Keratinocyte (primary cell): ENCODE measurements at regions not wholly inside any gene's neighbourhood (a gene's known extent, or its start where the extent isn't known, plus 50 kb on each side); places are given as distances from the start of the nearest gene placed in this dataset.

Experiments
- DNase-seq: peaks from one replicate; pipeline ENCODE4 v3.0.0-alpha.2; 2011; ENCODE audit warnings: low read depth, missing footprints, low spot score
- FAIRE-seq: peaks from 2 replicates; lab custom pipeline; 2011; peaks lifted over from hg19 to GRCh38; lab: Jason Lieb, UNC
- H2AFZ ChIP-seq: 2 replicates; pipeline ENCODE4 v1.6.0; 2012; ENCODE audit warnings: low read length, control low read depth, inconsistent platforms; ENCODE audit not compliant: control insufficient read depth
- H3K27ac ChIP-seq: 2 replicates; pipeline ENCODE4 v1.5.1; 2011; ENCODE audit warnings: low read length; ENCODE audit not compliant: control insufficient read depth, insufficient read depth
- H3K27me3 ChIP-seq: 3 replicates; pipeline ENCODE4 v1.6.0; 2011; ENCODE audit warnings: low read length; ENCODE audit not compliant: control insufficient read depth, insufficient read depth; ENCODE audit errors: extremely low read depth
- H3K36me3 ChIP-seq, 2 experiments: 2 replicates in 1 of 2; 3 replicates in 1 of 2; pipeline ENCODE4 v1.5.1; 2011; ENCODE audit warnings: low read length in 2 of 2, mild to moderate bottlenecking in 1 of 2; ENCODE audit not compliant: control insufficient read depth in 2 of 2, insufficient read depth in 2 of 2; ENCODE audit errors: extremely low read depth in 1 of 2
- H3K4me1 ChIP-seq: 3 replicates; pipeline ENCODE4 v1.5.1; 2011; ENCODE audit warnings: low read length; ENCODE audit not compliant: control insufficient read depth, insufficient read depth; ENCODE audit errors: extremely low read depth
- H3K4me2 ChIP-seq: 3 replicates; pipeline ENCODE4 v1.6.0; 2011; ENCODE audit warnings: low read depth, low read length; ENCODE audit not compliant: control insufficient read depth, insufficient read depth; ENCODE audit errors: extremely low read depth
- H3K4me3 ChIP-seq, 3 experiments: fragments of 200-600 bp in 1 of 3; sonication (generic) in 1 of 3; 2 replicates in 2 of 3; 3 replicates in 1 of 3; pipeline ENCODE4 v1.5.1; 2011 to 2016; ENCODE audit warnings: low read length in 3 of 3, mild to moderate bottlenecking in 3 of 3, control low read depth in 2 of 3, inconsistent platforms in 1 of 3, low read depth in 1 of 3, mixed read lengths in 1 of 3, mixed run types in 1 of 3, moderate library complexity in 1 of 3; ENCODE audit not compliant: control insufficient read depth in 2 of 3, insufficient read depth in 2 of 3; ENCODE audit errors: extremely low read depth in 1 of 3
- H3K79me2 ChIP-seq: 2 replicates; pipeline ENCODE4 v1.6.0; 2012; ENCODE audit warnings: low read length; ENCODE audit not compliant: control insufficient read depth, insufficient read depth
- H3K9ac ChIP-seq: 3 replicates; pipeline ENCODE4 v1.6.0; 2011; ENCODE audit warnings: low read length; ENCODE audit not compliant: control insufficient read depth, insufficient read depth; ENCODE audit errors: extremely low read depth
- H3K9me1 ChIP-seq: 3 replicates; pipeline ENCODE4 v1.6.0; 2011; ENCODE audit warnings: low read length; ENCODE audit not compliant: control insufficient read depth, insufficient read depth; ENCODE audit errors: extremely low read depth
- H3K9me3 ChIP-seq: 2 replicates; pipeline ENCODE4 v1.5.1; 2012; ENCODE audit warnings: low read depth, low read length; ENCODE audit not compliant: control insufficient read depth
- H4K20me1 ChIP-seq: 3 replicates; pipeline ENCODE4 v1.6.0; 2011; ENCODE audit warnings: low read length; ENCODE audit not compliant: control insufficient read depth, insufficient read depth; ENCODE audit errors: extremely low read depth
- EZH2 ChIP-seq: IDR thresholded peaks from one replicate; pipeline ENCODE4 v1.6.1; 2012; ENCODE audit warnings: inconsistent platforms, mild to moderate bottlenecking, low read length, moderate library complexity
- dilution Hi-C: fragments of 300-500 bp; cut with MboI; formaldehyde crosslinking; loops from one replicate; pipeline ENCODE4 v1.7.0; 2020; ENCODE audit warnings: low sequenced_read_pairs; ENCODE audit not compliant: extremely low pct_ligation_motif_present
- TF ChIP-seq, protein P1 (sequence below), 3 experiments: IDR thresholded peaks in 1 of 3; conservative IDR thresholded peaks in 1 of 3; optimal IDR thresholded peaks in 1 of 3; 2 replicates in 2 of 3; 3 replicates in 1 of 3; pipeline versions ENCODE3 to v1.5.1; 2011; ENCODE audit warnings: low read length in 3 of 3, mild to moderate bottlenecking in 3 of 3, moderate library complexity in 2 of 3, control low read depth in 1 of 3, inconsistent platforms in 1 of 3; ENCODE audit not compliant: insufficient read depth in 2 of 3; ENCODE audit errors: extremely low read depth in 1 of 3

DNA sequence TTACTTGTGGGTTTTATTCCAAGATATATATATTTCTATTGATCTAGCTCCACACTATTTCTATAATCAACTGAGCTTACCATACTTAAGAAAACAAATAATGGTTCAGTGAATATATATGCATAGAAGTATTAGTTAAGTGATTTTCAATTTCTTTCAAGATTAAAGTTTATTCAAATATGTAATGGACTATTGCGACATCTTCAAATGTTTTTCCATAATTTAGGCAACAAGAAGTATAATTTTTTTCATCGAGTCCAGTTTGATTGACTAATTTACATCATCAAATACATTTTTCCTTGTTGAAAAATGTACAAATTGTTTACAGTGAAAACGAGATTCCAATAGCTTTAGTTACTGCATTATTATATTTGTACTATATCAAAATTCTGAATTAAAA lies 528.6 kb downstream of the PTPRC start:
- Histone ChIP-seq H3K9me1 (no peaks in the 10 kb centered on the region), H3K79me2 (no peaks in the 10 kb centered on the region), H3K27me3 (no peaks in the 10 kb centered on the region), H2AFZ (no peak overlapping the region), H3K4me3 (no peak overlapping the region), H3K4me1 (no peaks in the 10 kb centered on the region), H3K27ac (no peak overlapping the region), H3K9ac (no peak overlapping the region), H3K4me2 (no peak overlapping the region), H4K20me1 (no peaks in the 10 kb centered on the region), H3K36me3 (no peaks in the 10 kb centered on the region), H3K9me3 (no peaks in the 10 kb centered on the region)
- DNase-seq (no peak), FAIRE-seq (no peak)
- dilution Hi-C loops = no loop called here
- TF ChIP-seq, protein P1, sequence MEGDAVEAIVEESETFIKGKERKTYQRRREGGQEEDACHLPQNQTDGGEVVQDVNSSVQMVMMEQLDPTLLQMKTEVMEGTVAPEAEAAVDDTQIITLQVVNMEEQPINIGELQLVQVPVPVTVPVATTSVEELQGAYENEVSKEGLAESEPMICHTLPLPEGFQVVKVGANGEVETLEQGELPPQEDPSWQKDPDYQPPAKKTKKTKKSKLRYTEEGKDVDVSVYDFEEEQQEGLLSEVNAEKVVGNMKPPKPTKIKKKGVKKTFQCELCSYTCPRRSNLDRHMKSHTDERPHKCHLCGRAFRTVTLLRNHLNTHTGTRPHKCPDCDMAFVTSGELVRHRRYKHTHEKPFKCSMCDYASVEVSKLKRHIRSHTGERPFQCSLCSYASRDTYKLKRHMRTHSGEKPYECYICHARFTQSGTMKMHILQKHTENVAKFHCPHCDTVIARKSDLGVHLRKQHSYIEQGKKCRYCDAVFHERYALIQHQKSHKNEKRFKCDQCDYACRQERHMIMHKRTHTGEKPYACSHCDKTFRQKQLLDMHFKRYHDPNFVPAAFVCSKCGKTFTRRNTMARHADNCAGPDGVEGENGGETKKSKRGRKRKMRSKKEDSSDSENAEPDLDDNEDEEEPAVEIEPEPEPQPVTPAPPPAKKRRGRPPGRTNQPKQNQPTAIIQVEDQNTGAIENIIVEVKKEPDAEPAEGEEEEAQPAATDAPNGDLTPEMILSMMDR (optimal IDR thresholded peaks at IDR 0.05 in 1 of 3, IDR thresholded peaks at IDR 0.05 in 1 of 3, conservative IDR thresholded peaks at IDR 0.05 in 1 of 3; ENCODE audit: extremely low read depth in 1 of 3, insufficient read depth in 2 of 3, low read length in 3 of 3) = no peak
- no peak for TF ChIP-seq EZH2

DNA sequence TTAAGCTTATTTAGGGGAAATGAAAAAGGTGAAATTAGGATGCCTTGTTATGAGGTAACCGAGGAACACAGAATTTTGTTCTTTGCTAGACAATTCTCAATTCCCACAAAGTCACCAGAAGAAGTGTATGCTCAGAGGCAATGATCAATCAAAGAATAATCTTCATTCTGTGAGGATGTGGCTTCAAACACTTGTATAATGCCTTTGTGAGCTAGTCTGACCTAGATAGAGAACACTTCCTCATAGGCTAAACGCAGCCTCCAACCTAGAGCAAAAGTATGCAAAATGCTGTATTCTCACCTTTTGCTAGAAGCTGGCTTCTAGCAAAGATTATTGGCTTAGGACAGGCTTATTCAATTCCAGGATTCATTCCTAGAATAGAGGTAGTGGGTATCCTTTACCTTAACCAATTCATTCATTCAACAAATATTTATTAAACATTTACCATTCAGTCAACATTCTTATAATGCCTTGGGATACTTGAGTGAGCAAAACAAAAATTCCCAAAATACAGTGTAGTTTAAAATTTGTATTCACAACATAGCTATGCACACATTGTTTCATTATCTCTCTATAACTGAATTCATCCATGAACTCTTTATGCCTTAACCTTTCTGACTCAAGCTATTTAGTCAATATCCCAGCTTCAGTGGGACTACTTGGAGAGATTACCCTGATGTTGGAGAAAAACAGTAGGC lies 530.2 kb downstream of the PTPRC start:
- DNase-seq = no peak
- Histone ChIP-seq H3K4me3 (no peak overlapping the region), H3K4me1 (no peaks in the 10 kb centered on the region), H4K20me1 (no peaks in the 10 kb centered on the region), H3K27ac (no peak overlapping the region), H3K9me1 (no peaks in the 10 kb centered on the region), H3K9ac (no peak overlapping the region), H3K4me2 (no peak overlapping the region), H3K36me3 (no peaks in the 10 kb centered on the region), H3K27me3 (no peaks in the 10 kb centered on the region), H2AFZ (no peak overlapping the region), H3K79me2 (no peaks in the 10 kb centered on the region), H3K9me3 (no peaks in the 10 kb centered on the region)
- TF ChIP-seq, protein P1 (optimal IDR thresholded peaks at IDR 0.05 in 1 of 3, IDR thresholded peaks at IDR 0.05 in 1 of 3, conservative IDR thresholded peaks at IDR 0.05 in 1 of 3; ENCODE audit: extremely low read depth in 1 of 3, insufficient read depth in 2 of 3, low read length in 3 of 3) = no peak
- no peak for TF ChIP-seq EZH2
- dilution Hi-C loops = no loop called here
- FAIRE-seq = peak; percentile 5
